C4-2B (cell line): ENCODE measurements at regions not wholly inside any gene's neighbourhood (a gene's known extent, or its start where the extent isn't known, plus 50 kb on each side); places are given as distances from the start of the nearest gene placed in this dataset.
"Not testable (repeated sequence)": the region's sequence is repeated elsewhere in the genome, so short reads cannot be mapped to it uniquely, and the experiment has no call there.

Experiments
- H3K27ac ChIP-seq: fragments of 450-650 bp; 2 replicates; pipeline ENCODE4 v1.5.1; 2017
- ZFX ChIP-seq: fragments of 450-650 bp; IDR thresholded peaks from 2 replicates; pipeline ENCODE4 v1.6.1; 2017
- TF ChIP-seq, protein P1 (sequence below): fragments of 450-650 bp; conservative IDR thresholded peaks from 2 replicates; pipeline ENCODE4 v1.5.1; 2017; ENCODE audit warnings: mild to moderate bottlenecking

DNA sequence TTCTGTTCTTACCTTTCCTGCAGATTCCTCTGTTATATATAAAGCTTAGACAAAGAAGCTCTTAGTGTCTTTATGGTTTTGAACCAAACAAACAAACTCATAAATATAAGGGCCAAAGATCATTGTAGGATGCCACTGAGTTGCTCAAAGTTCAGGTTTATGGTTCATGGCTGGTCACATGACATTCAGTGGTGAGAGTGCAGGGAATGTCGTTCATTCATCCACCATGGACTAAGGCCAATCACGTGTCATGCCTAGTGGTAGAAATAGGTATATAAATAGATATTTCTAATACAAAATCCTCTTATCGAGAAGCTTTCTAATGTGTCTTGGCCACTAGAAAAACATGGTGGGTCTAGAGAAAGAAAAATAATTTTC lies 119.4 kb downstream of the GATA3 start:
- TF ChIP-seq ZFX: no peak

DNA sequence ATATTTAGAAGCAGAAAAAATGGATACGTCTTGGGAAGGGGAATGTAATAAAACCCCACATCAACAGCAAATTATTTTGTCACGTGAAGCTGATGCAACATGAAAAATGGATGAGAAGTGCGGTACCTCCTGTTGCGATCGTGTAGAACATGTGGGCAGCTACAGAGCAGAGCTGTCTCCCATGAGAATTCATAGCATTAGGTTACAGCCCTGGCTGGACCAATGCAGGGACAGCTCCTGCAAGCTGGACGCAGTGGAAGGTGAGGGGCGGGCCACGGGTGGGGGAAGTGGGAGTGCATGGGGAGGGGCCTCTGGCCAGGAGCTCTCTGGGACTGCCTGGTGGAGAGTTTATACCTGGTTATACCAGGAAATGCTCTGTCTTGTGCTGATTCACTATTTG lies 120.3 kb downstream of the GATA3 start:
- H3K27ac ChIP-seq: no peak overlapping the region
- TF ChIP-seq, protein P1, sequence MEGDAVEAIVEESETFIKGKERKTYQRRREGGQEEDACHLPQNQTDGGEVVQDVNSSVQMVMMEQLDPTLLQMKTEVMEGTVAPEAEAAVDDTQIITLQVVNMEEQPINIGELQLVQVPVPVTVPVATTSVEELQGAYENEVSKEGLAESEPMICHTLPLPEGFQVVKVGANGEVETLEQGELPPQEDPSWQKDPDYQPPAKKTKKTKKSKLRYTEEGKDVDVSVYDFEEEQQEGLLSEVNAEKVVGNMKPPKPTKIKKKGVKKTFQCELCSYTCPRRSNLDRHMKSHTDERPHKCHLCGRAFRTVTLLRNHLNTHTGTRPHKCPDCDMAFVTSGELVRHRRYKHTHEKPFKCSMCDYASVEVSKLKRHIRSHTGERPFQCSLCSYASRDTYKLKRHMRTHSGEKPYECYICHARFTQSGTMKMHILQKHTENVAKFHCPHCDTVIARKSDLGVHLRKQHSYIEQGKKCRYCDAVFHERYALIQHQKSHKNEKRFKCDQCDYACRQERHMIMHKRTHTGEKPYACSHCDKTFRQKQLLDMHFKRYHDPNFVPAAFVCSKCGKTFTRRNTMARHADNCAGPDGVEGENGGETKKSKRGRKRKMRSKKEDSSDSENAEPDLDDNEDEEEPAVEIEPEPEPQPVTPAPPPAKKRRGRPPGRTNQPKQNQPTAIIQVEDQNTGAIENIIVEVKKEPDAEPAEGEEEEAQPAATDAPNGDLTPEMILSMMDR: no peak
- TF ChIP-seq ZFX: no peak

More for the DNA sequence above, 119.4 kb downstream of the GATA3 start:
- H3K27ac ChIP-seq: no peak overlapping the region

DNA sequence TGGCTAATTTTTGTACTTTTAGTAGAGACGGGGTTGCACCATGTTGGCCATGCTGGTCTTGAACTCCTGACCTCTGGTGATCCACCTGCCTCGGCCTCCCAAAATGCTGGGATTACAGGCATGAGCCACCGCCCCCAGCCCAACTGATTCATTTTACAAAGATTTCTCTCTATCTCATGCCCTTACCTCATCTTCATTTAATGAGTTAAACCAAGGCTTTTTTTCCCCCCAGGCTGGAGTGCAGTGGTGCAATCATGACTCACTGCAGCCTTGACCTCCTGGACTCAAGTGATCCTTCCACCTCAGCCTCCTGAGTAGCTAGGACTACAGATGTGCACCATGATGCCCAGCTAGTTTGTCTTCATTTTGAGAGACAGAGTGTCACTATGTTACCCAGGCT lies 123.0 kb downstream of the GATA3 start:
- H3K27ac ChIP-seq: not testable (repeated sequence)

DNA sequence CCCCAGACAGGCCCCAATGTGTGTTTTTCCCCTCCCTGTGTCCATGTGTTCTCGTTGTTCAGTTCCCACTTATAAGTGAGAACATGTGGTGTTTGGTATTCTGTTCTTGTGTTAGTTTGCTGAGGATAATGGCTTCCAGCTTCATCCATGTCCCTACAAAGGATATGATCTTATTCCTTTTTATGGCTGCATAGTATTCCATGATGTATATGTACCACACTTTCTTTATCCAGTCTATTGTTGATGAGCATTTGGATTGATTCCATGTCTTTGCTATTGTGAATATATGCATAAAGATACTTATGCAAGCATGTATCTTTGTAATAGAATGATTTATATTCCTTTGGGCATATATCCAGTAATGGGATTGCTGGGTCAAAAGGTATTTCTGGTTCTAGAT lies 125.3 kb downstream of the GATA3 start:
- H3K27ac ChIP-seq: not testable (repeated sequence)

DNA sequence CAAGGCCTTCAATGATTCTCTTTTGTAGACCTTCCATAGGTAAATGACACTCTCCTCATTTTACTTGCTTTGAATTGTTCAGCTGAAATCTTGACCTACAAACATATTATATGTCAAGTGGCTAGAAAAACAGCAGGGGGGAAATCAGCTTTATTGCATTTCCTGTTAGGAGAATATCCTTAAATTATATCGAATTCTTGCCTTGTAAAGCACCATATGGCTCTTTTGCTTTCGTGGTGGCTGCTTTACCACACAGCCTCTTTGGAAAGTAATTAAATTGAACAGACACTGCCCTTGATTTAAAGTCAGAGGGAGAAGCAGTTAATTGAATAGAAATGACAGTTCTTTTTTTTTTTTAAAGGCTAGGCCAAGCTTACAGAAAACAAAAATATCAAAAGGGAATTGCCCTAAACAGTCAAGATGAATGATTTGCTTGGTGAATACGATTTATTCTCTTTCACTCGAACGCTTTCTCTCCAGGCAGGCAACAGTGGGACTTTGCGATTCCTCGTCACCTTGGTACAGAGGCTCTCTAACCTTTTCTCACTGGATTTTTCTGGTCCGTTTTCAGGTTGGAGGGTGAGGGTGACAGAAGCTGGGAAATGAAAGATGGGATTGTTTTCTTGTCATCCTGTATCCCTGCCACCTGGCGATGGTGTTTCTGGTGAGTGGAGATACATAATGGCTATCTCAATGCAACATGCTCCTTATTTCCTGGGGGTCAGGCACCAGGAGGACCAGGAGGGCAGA lies 126.0 kb downstream of the GATA3 start:
- H3K27ac ChIP-seq: no peak overlapping the region
- TF ChIP-seq, protein P1: no peak
- no peak for TF ChIP-seq ZFX

DNA sequence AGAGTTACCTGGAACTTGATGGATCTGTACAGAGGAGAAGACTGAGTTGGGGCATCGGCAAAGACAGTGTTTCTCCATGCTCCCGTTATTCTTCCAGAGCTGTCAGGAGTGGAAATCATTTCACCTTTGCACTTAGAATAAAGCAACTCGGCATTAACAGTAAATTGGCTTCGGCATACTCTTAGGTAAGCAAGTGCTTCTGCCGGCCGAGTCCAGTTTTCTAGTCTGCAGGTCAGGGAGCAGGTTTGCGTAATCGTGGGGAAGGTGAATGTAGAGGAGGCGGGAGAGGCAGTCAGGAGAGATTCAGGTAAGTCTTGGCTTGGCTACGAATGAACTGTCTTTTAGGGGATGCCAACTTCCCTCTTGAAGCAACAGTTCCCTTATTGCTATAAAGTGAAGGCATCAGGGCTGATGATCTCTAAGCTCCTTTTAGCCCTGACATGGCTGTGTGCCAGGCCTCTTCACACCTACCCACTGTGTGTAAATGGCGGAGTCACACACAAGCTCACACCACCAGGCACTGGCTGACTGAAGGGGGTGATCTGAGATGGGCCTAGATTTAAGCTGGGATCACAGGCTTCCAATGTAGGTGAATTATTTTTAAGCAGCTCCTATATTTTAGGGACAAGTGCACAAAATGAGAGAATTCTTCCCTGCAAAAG lies 127.1 kb downstream of the GATA3 start:
- H3K27ac ChIP-seq: no peak overlapping the region

DNA sequence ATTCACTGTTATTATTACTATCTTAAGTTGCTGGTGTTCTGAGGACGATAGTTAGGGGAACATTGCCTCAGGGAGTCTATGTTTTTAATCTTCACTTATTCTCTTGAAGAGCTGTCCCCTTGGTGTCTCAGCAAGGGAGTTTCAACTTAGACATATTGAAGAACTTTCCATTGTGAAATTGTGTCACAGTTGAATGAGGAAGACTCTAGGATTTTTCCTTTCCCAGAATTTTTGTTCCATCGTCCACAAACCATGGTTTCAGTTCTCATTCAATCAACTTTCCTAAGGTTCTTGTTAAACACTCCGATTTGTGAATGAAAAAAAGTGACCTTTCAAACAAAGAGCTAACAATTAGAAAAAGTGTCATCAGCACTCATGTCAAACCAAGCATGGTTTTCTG lies 128.3 kb downstream of the GATA3 start:
- no peak for TF ChIP-seq ZFX
- TF ChIP-seq, protein P1: no peak
- no peak overlapping the region for H3K27ac ChIP-seq

More for the DNA sequence above, 127.1 kb downstream of the GATA3 start:
- TF ChIP-seq ZFX: no peak
- TF ChIP-seq, protein P1: no peak

DNA sequence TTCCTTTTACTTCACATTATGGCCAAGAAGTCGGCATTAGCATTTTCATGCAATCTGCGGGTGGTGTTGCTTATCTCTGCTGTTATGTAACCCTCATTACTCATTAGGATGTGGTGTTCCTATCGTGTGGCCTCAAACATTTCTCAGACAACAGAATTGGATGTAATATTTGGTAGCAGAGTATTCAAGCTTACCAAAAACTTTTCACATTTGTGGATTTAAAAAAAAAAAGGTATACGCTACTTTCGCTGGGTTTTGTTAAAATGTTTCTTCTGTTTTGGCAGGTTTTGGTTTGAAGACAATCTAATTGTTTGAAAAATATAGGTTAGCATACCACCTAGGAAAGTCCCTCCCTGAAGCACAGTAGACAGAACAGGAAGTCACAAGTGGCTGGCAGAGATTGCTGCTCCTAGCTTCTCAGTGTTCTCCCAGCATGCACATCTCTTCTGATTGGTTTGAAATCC lies 128.8 kb downstream of the GATA3 start:
- H3K27ac ChIP-seq: no peak overlapping the region
- TF ChIP-seq, protein P1: no peak
- TF ChIP-seq ZFX: no peak

DNA sequence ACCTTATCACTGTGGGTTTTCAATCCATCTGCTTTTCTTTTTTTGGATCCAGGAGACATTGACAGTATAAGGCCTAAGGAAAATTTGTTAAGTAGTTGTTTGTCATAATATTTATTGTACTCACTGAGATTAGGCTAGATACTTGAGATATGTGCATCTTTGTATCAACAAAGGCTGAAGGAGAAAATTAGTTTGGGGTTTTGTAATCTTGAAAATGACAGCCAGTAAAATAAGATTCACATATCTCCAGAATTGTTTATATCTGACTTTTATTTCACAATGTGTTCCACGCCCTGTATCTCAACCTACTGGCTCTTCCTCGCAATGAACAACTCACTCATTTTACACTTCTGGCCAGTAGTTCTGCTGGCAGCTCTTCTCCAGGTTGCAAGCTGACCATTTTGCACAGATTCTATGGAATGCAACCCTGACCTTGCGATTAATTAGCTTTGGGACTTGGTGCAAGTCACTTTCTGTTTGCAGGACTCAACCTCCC lies 132.7 kb downstream of the GATA3 start:
- no peak overlapping the region for H3K27ac ChIP-seq
- TF ChIP-seq, protein P1: no peak
